HEK293 (cell line): ENCODE measurements at regions not wholly inside any gene's neighbourhood (a gene's known extent, or its start where the extent isn't known, plus 50 kb on each side); places are given as distances from the start of the nearest gene placed in this dataset.

Source experiments
- CTCF ChIA-PET: fragments of 350-600 bp; formaldehyde crosslinking; extraction: SDS; loops from one replicate; lab custom pipeline; 2021; ENCODE audit warnings: antibody characterized with exemption; lab: Yijun Ruan, JAX
- POLR2A ChIA-PET: fragments of 300-600 bp; formaldehyde crosslinking; extraction: SDS; loops from one replicate; lab custom pipeline; 2020; ENCODE audit warnings: antibody characterized with exemption, inconsistent platforms; lab: Yijun Ruan, JAX
- H3K27ac ChIP-seq: fragments of 200-500 bp; sonication (Bioruptor generic); 2 replicates; pipeline ENCODE4 v1.5.1; 2014; ENCODE audit warnings: low read depth, low read length, control low read depth, inconsistent platforms; ENCODE audit errors: extremely low read depth
- H3K36me3 ChIP-seq, 2 experiments: fragments of 200-500 bp in 1 of 2; sonication (Bioruptor generic) in 1 of 2; 1 replicate in 1 of 2; 2 replicates in 1 of 2; pipeline ENCODE4 v1.5.1; 2014 to 2017; ENCODE audit warnings: inconsistent platforms in 2 of 2, low read length in 2 of 2; ENCODE audit not compliant: control insufficient read depth in 2 of 2, insufficient read depth in 1 of 2
- H3K4me1 ChIP-seq: fragments of 200-500 bp; sonication (Bioruptor generic); 2 replicates; pipeline ENCODE4 v1.5.1; 2014; ENCODE audit warnings: mild to moderate bottlenecking, low read length, inconsistent platforms; ENCODE audit not compliant: control insufficient read depth, insufficient read depth
- H3K4me3 ChIP-seq: 2 replicates; pipeline ENCODE4 v1.5.1; 2011; ENCODE audit warnings: low read depth, mild to moderate bottlenecking, control low read depth, low read length, moderate library complexity
- H3K9me3 ChIP-seq: fragments of 200-500 bp; sonication (Bioruptor generic); 2 replicates; pipeline ENCODE4 v1.5.1; 2014; ENCODE audit warnings: low read depth, low read length, inconsistent platforms; ENCODE audit not compliant: control insufficient read depth, insufficient read depth
- GLI2 ChIP-seq: fragments of 450-650 bp; formaldehyde crosslinking; IDR thresholded peaks from 2 replicates; pipeline ENCODE4; 2017; ENCODE audit warnings: missing biosample characterization, missing genetic modification characterization, low read depth, borderline replicate concordance
- KLF16 ChIP-seq: fragments of 450-650 bp; formaldehyde crosslinking; IDR thresholded peaks from 2 replicates; pipeline ENCODE4 v1.5.1; 2017; ENCODE audit warnings: missing biosample characterization, missing genetic modification characterization
- OVOL3 ChIP-seq: fragments of 450-650 bp; formaldehyde crosslinking; IDR thresholded peaks from 2 replicates; pipeline ENCODE4 v1.5.1; 2016; ENCODE audit warnings: missing biosample characterization, missing genetic modification characterization
- TRIM28 ChIP-seq: IDR thresholded peaks from 2 replicates; pipeline ENCODE4 v1.6.1; 2011; ENCODE audit warnings: low read length, control low read depth, borderline replicate concordance
- ZBTB17 ChIP-seq: fragments of 450-650 bp; formaldehyde crosslinking; IDR thresholded peaks from 2 replicates; pipeline ENCODE4 v1.5.1; 2016; ENCODE audit warnings: missing biosample characterization, missing genetic modification characterization
- ZEB2 ChIP-seq: fragments of 450-650 bp; formaldehyde crosslinking; IDR thresholded peaks from 2 replicates; pipeline ENCODE4 v1.5.1; 2016; ENCODE audit warnings: missing biosample characterization, missing genetic modification characterization
- ZFP3 ChIP-seq: fragments of 450-650 bp; formaldehyde crosslinking; IDR thresholded peaks from 2 replicates; pipeline ENCODE4 v1.5.1; 2016; ENCODE audit warnings: low read depth, missing biosample characterization, missing genetic modification characterization
- ZNF16 ChIP-seq: fragments of 450-650 bp; formaldehyde crosslinking; IDR thresholded peaks from 2 replicates; pipeline ENCODE4 v1.5.1; 2016; ENCODE audit warnings: low read depth, missing biosample characterization, missing genetic modification characterization
- ZNF184 ChIP-seq: fragments of 450-650 bp; IDR thresholded peaks from 2 replicates; pipeline ENCODE4 v1.5.1; 2018; ENCODE audit warnings: missing biosample characterization, mild to moderate bottlenecking, missing genetic modification characterization
- ZNF416 ChIP-seq: fragments of 450-650 bp; formaldehyde crosslinking; IDR thresholded peaks from 2 replicates; pipeline ENCODE4 v1.5.1; 2016; ENCODE audit warnings: missing biosample characterization, missing genetic modification characterization
- ZNF558 ChIP-seq: fragments of 450-650 bp; formaldehyde crosslinking; IDR thresholded peaks from 2 replicates; pipeline ENCODE4 v1.5.1; 2016; ENCODE audit warnings: missing biosample characterization, missing genetic modification characterization
- ZNF600 ChIP-seq: fragments of 450-650 bp; formaldehyde crosslinking; IDR thresholded peaks from 2 replicates; pipeline ENCODE4 v1.5.1; 2016; ENCODE audit warnings: missing biosample characterization, missing genetic modification characterization
- ZNF610 ChIP-seq: fragments of 450-650 bp; formaldehyde crosslinking; IDR thresholded peaks from 2 replicates; pipeline ENCODE4 v1.5.1; 2016; ENCODE audit warnings: missing biosample characterization, missing genetic modification characterization, borderline replicate concordance
- ZNF623 ChIP-seq: fragments of 450-650 bp; formaldehyde crosslinking; IDR thresholded peaks from 2 replicates; pipeline ENCODE4 v1.5.1; 2016; ENCODE audit warnings: missing biosample characterization, missing genetic modification characterization
- ZNF677 ChIP-seq: fragments of 450-650 bp; IDR thresholded peaks from 2 replicates; pipeline ENCODE4 v1.5.0; 2018; ENCODE audit warnings: missing biosample characterization, mild to moderate bottlenecking, missing genetic modification characterization, moderate library complexity
- ZNF777 ChIP-seq: fragments of 450-650 bp; formaldehyde crosslinking; IDR thresholded peaks from 2 replicates; pipeline ENCODE4 v1.5.1; 2017; ENCODE audit warnings: missing biosample characterization, missing genetic modification characterization, borderline replicate concordance
- ZNF830 ChIP-seq: fragments of 450-650 bp; IDR thresholded peaks from 2 replicates; pipeline ENCODE4 v1.5.0; 2018; ENCODE audit warnings: missing biosample characterization, missing genetic modification characterization, low read depth, mild to moderate bottlenecking, moderate library complexity
- TF ChIP-seq, protein P1 (sequence below): fragments of 450-650 bp; formaldehyde crosslinking; IDR thresholded peaks from 2 replicates; pipeline ENCODE4 v1.5.1; 2016; ENCODE audit warnings: missing biosample characterization, missing genetic modification characterization
- TF ChIP-seq, protein P2 (sequence below): fragments of 450-650 bp; formaldehyde crosslinking; IDR thresholded peaks from 2 replicates; pipeline ENCODE4 v1.5.1; 2016; ENCODE audit warnings: missing biosample characterization, missing genetic modification characterization
- TF ChIP-seq, protein P3 (sequence below): fragments of 450-650 bp; formaldehyde crosslinking; IDR thresholded peaks from 2 replicates; pipeline ENCODE4 v1.5.1; 2016; ENCODE audit warnings: missing biosample characterization, missing genetic modification characterization
- TF ChIP-seq, protein P4 (sequence below): fragments of 450-650 bp; formaldehyde crosslinking; conservative IDR thresholded peaks from 2 replicates; pipeline ENCODE4 v1.5.1; 2016; ENCODE audit warnings: low read depth, missing biosample characterization, missing genetic modification characterization
- TF ChIP-seq, protein P5 (sequence below): fragments of 450-650 bp; formaldehyde crosslinking; IDR thresholded peaks from 2 replicates; pipeline ENCODE4 v1.5.1; 2017; ENCODE audit warnings: missing biosample characterization, missing genetic modification characterization
- TF ChIP-seq, protein P6 (sequence below): fragments of 450-650 bp; formaldehyde crosslinking; IDR thresholded peaks from 2 replicates; pipeline ENCODE4 v1.5.1; 2016; ENCODE audit warnings: missing biosample characterization, missing genetic modification characterization

DNA sequence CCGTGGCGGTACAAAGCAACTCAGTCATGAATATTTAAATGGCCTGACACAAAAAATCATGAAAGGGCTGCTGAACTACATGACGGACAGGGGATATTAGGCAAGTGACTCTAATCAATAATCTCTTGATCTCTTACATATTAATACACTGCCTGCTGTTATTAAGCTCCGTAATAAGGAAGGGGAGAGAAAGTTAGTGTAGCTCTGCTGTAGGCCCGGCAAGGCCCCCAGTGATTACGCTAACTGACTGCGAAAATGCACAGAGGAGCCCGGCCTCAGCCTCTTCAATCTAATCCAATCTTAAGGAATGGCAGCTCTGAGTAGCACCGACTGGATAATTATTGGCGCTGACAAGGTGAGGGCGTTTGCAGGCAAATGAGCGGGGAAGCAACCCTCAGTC is 583.5 kb upstream of the MKI67 start (continued):
- TF ChIP-seq, protein P1, sequence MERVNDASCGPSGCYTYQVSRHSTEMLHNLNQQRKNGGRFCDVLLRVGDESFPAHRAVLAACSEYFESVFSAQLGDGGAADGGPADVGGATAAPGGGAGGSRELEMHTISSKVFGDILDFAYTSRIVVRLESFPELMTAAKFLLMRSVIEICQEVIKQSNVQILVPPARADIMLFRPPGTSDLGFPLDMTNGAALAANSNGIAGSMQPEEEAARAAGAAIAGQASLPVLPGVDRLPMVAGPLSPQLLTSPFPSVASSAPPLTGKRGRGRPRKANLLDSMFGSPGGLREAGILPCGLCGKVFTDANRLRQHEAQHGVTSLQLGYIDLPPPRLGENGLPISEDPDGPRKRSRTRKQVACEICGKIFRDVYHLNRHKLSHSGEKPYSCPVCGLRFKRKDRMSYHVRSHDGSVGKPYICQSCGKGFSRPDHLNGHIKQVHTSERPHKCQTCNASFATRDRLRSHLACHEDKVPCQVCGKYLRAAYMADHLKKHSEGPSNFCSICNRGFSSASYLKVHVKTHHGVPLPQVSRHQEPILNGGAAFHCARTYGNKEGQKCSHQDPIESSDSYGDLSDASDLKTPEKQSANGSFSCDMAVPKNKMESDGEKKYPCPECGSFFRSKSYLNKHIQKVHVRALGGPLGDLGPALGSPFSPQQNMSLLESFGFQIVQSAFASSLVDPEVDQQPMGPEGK (tag by site-specific recombination): no peak
- TF ChIP-seq ZNF677 (tag by site-specific recombination): no peak
- TF ChIP-seq ZNF830 (tag by site-specific recombination): no peak
- TF ChIP-seq ZNF184 (tag by site-specific recombination): no peak
- TF ChIP-seq ZNF416 (tag by site-specific recombination): no peak
- TF ChIP-seq ZNF623 (tag by site-specific recombination): no peak
- no peak for TF ChIP-seq ZNF16
- TF ChIP-seq, protein P2, sequence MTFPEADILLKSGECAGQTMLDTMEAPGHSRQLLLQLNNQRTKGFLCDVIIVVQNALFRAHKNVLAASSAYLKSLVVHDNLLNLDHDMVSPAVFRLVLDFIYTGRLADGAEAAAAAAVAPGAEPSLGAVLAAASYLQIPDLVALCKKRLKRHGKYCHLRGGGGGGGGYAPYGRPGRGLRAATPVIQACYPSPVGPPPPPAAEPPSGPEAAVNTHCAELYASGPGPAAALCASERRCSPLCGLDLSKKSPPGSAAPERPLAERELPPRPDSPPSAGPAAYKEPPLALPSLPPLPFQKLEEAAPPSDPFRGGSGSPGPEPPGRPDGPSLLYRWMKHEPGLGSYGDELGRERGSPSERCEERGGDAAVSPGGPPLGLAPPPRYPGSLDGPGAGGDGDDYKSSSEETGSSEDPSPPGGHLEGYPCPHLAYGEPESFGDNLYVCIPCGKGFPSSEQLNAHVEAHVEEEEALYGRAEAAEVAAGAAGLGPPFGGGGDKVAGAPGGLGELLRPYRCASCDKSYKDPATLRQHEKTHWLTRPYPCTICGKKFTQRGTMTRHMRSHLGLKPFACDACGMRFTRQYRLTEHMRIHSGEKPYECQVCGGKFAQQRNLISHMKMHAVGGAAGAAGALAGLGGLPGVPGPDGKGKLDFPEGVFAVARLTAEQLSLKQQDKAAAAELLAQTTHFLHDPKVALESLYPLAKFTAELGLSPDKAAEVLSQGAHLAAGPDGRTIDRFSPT: no peak
- TF ChIP-seq ZBTB17 (tag by site-specific recombination): no peak
- TF ChIP-seq, protein P3, sequence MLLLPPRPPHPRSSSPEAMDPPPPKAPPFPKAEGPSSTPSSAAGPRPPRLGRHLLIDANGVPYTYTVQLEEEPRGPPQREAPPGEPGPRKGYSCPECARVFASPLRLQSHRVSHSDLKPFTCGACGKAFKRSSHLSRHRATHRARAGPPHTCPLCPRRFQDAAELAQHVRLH (tag by site-specific recombination): no peak

DNA sequence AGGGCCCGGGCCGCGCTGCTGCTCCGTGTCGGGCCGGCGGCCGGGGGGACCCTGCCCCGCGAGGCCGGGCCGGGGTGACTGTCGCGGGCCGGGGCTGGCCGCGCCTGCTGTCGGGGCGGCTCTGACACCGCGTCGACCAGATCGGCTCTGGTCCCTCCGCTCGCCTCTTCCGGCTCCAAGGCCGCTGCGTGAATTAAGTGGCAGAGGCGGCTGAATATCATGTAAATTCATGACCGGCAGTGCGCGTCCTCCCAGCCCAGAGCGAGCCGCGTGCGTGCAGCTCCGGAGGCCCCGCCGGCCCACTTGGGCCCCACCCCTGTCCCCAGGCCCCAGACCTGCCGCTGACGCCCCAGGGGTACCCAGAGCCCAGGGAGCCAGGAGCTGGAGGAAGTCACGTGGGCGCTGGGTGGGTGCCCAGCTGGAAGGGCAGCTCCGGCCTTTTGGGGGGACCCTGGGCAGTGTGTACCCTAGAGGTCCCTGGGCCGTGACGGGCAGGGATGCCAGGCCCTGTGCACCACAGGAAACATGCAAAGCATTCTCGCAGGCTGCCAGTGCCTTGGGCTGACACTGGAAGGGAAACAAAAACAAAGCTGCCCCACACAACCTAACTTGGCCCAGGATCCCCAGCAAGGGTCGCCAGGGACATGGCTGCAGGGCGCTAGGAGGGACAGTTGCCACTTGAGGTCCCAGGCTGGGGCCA is 584.0 kb upstream of the MKI67 start:
- Histone ChIP-seq H3K27ac (no peak overlapping the region), H3K4me3 (no peak overlapping the region), H3K9me3 (no peaks in the 10 kb centered on the region), H3K4me1 (no peaks in the 10 kb centered on the region), H3K36me3 (no peaks in the 10 kb centered on the region)
- POLR2A ChIA-PET: no interaction called here
- CTCF ChIA-PET: interaction anchor here (0.6 kb wide), 1 partner anchor 539 kb away, joined by 3 read pairs; no protein-coding TSS in a partner anchor
- TF ChIP-seq, protein P4, sequence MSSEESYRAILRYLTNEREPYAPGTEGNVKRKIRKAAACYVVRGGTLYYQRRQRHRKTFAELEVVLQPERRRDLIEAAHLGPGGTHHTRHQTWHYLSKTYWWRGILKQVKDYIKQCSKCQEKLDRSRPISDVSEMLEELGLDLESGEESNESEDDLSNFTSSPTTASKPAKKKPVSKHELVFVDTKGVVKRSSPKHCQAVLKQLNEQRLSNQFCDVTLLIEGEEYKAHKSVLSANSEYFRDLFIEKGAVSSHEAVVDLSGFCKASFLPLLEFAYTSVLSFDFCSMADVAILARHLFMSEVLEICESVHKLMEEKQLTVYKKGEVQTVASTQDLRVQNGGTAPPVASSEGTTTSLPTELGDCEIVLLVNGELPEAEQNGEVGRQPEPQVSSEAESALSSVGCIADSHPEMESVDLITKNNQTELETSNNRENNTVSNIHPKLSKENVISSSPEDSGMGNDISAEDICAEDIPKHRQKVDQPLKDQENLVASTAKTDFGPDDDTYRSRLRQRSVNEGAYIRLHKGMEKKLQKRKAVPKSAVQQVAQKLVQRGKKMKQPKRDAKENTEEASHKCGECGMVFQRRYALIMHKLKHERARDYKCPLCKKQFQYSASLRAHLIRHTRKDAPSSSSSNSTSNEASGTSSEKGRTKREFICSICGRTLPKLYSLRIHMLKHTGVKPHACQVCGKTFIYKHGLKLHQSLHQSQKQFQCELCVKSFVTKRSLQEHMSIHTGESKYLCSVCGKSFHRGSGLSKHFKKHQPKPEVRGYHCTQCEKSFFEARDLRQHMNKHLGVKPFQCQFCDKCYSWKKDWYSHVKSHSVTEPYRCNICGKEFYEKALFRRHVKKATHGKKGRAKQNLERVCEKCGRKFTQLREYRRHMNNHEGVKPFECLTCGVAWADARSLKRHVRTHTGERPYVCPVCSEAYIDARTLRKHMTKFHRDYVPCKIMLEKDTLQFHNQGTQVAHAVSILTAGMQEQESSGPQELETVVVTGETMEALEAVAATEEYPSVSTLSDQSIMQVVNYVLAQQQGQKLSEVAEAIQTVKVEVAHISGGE (tag by site-specific recombination): no peak
- TF ChIP-seq ZNF610 (no peak), KLF16 (tag by site-specific recombination) (no peak), TRIM28 (no peak), ZFP3 (tag by site-specific recombination) (no peak), ZNF558 (tag by site-specific recombination) (no peak), GLI2 (no peak), ZNF600 (no peak), ZEB2 (no peak), OVOL3 (tag by site-specific recombination) (no peak), ZNF777 (tag by site-specific recombination) (no peak)
- TF ChIP-seq, protein P5, sequence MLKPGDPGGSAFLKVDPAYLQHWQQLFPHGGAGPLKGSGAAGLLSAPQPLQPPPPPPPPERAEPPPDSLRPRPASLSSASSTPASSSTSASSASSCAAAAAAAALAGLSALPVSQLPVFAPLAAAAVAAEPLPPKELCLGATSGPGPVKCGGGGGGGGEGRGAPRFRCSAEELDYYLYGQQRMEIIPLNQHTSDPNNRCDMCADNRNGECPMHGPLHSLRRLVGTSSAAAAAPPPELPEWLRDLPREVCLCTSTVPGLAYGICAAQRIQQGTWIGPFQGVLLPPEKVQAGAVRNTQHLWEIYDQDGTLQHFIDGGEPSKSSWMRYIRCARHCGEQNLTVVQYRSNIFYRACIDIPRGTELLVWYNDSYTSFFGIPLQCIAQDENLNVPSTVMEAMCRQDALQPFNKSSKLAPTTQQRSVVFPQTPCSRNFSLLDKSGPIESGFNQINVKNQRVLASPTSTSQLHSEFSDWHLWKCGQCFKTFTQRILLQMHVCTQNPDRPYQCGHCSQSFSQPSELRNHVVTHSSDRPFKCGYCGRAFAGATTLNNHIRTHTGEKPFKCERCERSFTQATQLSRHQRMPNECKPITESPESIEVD (tag by site-specific recombination): no peak
- TF ChIP-seq, protein P6, sequence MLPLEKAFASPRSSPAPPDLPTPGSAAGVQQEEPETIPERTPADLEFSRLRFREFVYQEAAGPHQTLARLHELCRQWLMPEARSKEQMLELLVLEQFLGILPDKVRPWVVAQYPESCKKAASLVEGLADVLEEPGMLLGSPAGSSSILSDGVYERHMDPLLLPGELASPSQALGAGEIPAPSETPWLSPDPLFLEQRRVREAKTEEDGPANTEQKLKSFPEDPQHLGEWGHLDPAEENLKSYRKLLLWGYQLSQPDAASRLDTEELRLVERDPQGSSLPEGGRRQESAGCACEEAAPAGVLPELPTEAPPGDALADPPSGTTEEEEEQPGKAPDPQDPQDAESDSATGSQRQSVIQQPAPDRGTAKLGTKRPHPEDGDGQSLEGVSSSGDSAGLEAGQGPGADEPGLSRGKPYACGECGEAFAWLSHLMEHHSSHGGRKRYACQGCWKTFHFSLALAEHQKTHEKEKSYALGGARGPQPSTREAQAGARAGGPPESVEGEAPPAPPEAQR: no peak
